Head of caudate nucleus (tissue), 42 donors: ENCODE measurements at regions not wholly inside any gene's neighbourhood (a gene's known extent, or its start where the extent isn't known, plus 50 kb on each side); places are given as distances from the start of the nearest gene placed in this dataset.

Source experiments
- DNase-seq, 42 donors: peaks; one replicate each; pipeline versions ENCODE4 v3.0.0 to v3.0.0-alpha.2; 2020 to 2021; ENCODE audit warnings: mixed read lengths in 7 of 42
- intact Hi-C: fragments of 100-400 bp; cut with DNase I; formaldehyde crosslinking; loops from one replicate; pipeline ENCODE4 v1.15.0; 2022

GRCh38 chr4:43332052-43332425, 439.5 kb downstream of the GRXCR1 start:
- intact Hi-C loops: no loop called here
- no peak for DNase-seq

GRCh38 chr4:43337707-43338106, 445.2 kb downstream of the GRXCR1 start:
- no peak for DNase-seq
- intact Hi-C loops: no loop called here

GRCh38 chr4:43339435-43339834, 446.9 kb downstream of the GRXCR1 start:
- intact Hi-C loops: no loop called here
- no peak for DNase-seq

GRCh38 chr4:43341741-43342140, 449.2 kb downstream of the GRXCR1 start:
- intact Hi-C loops: no loop called here
- no peak for DNase-seq

GRCh38 chr4:43343298-43343697, 450.8 kb downstream of the GRXCR1 start:
- DNase-seq: no peak
- intact Hi-C loops: no loop called here

GRCh38 chr4:43345323-43345925, 452.9 kb downstream of the GRXCR1 start:
- intact Hi-C loops: no loop called here
- DNase-seq: no peak

GRCh38 chr4:43348591-43348990, 456.1 kb downstream of the GRXCR1 start:
- intact Hi-C loops: no loop called here
- no peak for DNase-seq

- intact Hi-C loops: no loop called here
- DNase-seq: no peak
Observed at GRCh38 chr4:43351970-43352806, 459.7 kb downstream of the GRXCR1 start.

GRCh38 chr4:43352859-43353258, 460.3 kb downstream of the GRXCR1 start:
- no peak for DNase-seq
- intact Hi-C loops: no loop called here

- DNase-seq: no peak
- intact Hi-C loops: no loop called here
Observed at GRCh38 chr4:43353552-43353951, 461.0 kb downstream of the GRXCR1 start.

- DNase-seq: no peak
- intact Hi-C loops: no loop called here
Observed at GRCh38 chr4:43356786-43357185, 464.3 kb downstream of the GRXCR1 start.

GRCh38 chr4:43357252-43357974, 464.9 kb downstream of the GRXCR1 start:
- intact Hi-C loops: no loop called here
- DNase-seq: no peak

GRCh38 chr4:43360296-43360695, 467.8 kb downstream of the GRXCR1 start:
- DNase-seq: no peak
- intact Hi-C loops: no loop called here

- intact Hi-C loops: no loop called here
- DNase-seq: no peak
Observed at GRCh38 chr4:43362875-43363636, 470.5 kb downstream of the GRXCR1 start.

- DNase-seq: no peak
- intact Hi-C loops: no loop called here
Observed at GRCh38 chr4:43369036-43369594, 476.6 kb downstream of the GRXCR1 start.

- DNase-seq: no peak
- intact Hi-C loops: no loop called here
Observed at GRCh38 chr4:43373201-43373600, 480.7 kb downstream of the GRXCR1 start.

- intact Hi-C loops: no loop called here
- DNase-seq: no peak
Observed at GRCh38 chr4:43374216-43374751, 481.8 kb downstream of the GRXCR1 start.

GRCh38 chr4:43379016-43379415, 486.5 kb downstream of the GRXCR1 start:
- DNase-seq: no peak
- intact Hi-C loops: no loop called here

- DNase-seq: no peak
- intact Hi-C loops: no loop called here
Observed at GRCh38 chr4:43380093-43380492, 487.6 kb downstream of the GRXCR1 start.
